Endothelial cell of umbilical vein (primary cell): ENCODE measurements at regions not wholly inside any gene's neighbourhood (a gene's known extent, or its start where the extent isn't known, plus 50 kb on each side); places are given as distances from the start of the nearest gene placed in this dataset.

Experiments
- BruUV-seq: library from RNA; stranded (reverse); fragments of 400-500 nt; replicated peaks from 2 replicates; lab custom pipeline; 2021; lab: Mats Ljungman, UMichigan
- CTCF ChIA-PET: fragments of 300-600, 350-600 bp; sonication (Branson Sonifier 250); formaldehyde crosslinking; loops from one replicate; lab custom pipeline; 2021; ENCODE audit warnings: antibody characterized with exemption, inconsistent platforms; lab: Charles Lee
- POLR2A ChIA-PET: fragments of 300-600, 350-600 bp; sonication (Branson Sonifier 250); formaldehyde crosslinking; loops from one replicate; lab custom pipeline; 2021; ENCODE audit warnings: antibody characterized with exemption, inconsistent platforms; lab: Charles Lee
- DNase-seq: peaks from one replicate; pipeline ENCODE4 v3.0.0-alpha.2; 2011; ENCODE audit warnings: low read depth, low spot score
- FAIRE-seq: peaks from 2 replicates; lab custom pipeline; 2011; peaks lifted over from hg19 to GRCh38; lab: Jason Lieb, UNC
- H2AFZ ChIP-seq: 2 replicates; pipeline ENCODE4 v1.6.0; 2012; ENCODE audit warnings: low read depth, low read length, control low read depth, inconsistent platforms
- H3K27ac ChIP-seq: 2 replicates; pipeline ENCODE4 v1.5.1; 2011; ENCODE audit warnings: low read depth, mild to moderate bottlenecking, control low read depth, low read length, moderate library complexity; ENCODE audit not compliant: insufficient read depth
- H3K27me3 ChIP-seq, 2 experiments: 2 replicates each; pipeline versions ENCODE4 v1.6.0 to v1.6.1; 2011; ENCODE audit warnings: low read length in 2 of 2, mixed read lengths in 1 of 2; ENCODE audit not compliant: control insufficient read depth in 2 of 2, insufficient read depth in 2 of 2
- H3K36me3 ChIP-seq, 2 experiments: 2 replicates in 1 of 2; 3 replicates in 1 of 2; pipeline ENCODE4 v1.5.1; 2011; ENCODE audit warnings: low read length in 2 of 2, mild to moderate bottlenecking in 1 of 2, moderate library complexity in 1 of 2; ENCODE audit not compliant: control insufficient read depth in 2 of 2, insufficient read depth in 2 of 2; ENCODE audit errors: extremely low read depth in 1 of 2
- H3K4me1 ChIP-seq: 3 replicates; pipeline ENCODE4 v1.5.1; 2011; ENCODE audit warnings: mild to moderate bottlenecking, low read length; ENCODE audit not compliant: control insufficient read depth, insufficient read depth; ENCODE audit errors: extremely low read depth
- H3K4me2 ChIP-seq: 2 replicates; pipeline ENCODE4 v1.6.1; 2011; ENCODE audit warnings: low read length, control low read depth, mixed read lengths; ENCODE audit not compliant: insufficient read depth
- H3K4me3 ChIP-seq, 3 experiments: fragments of 200-600 bp in 1 of 3; sonication (generic), shearing (Covaris generic) in 1 of 3; replicated peaks in 1 of 3; 2 replicates each; pipeline ENCODE4 v1.5.1; 2011 to 2016; ENCODE audit warnings: control low read depth in 3 of 3, low read length in 3 of 3, mild to moderate bottlenecking in 2 of 3, inconsistent platforms in 1 of 3, low read depth in 1 of 3, moderate library complexity in 1 of 3; ENCODE audit not compliant: insufficient read depth in 1 of 3
- H3K79me2 ChIP-seq: 2 replicates; pipeline ENCODE4 v1.6.0; 2012; ENCODE audit warnings: low read length, inconsistent platforms; ENCODE audit not compliant: control insufficient read depth, insufficient read depth
- H3K9ac ChIP-seq: replicated peaks from 2 replicates; pipeline ENCODE3; 2011; ENCODE audit warnings: low read length, control low read depth; ENCODE audit not compliant: insufficient read depth; ENCODE audit errors: extremely low read depth
- H3K9me1 ChIP-seq: replicated peaks from 3 replicates; pipeline ENCODE4 v1.6.0; 2011; ENCODE audit warnings: mild to moderate bottlenecking, low read length; ENCODE audit not compliant: control insufficient read depth, insufficient read depth; ENCODE audit errors: extremely low read depth
- H3K9me3 ChIP-seq: replicated peaks from 2 replicates; pipeline ENCODE4 v1.5.1; 2012; ENCODE audit warnings: low read length, inconsistent platforms; ENCODE audit not compliant: control insufficient read depth, insufficient read depth
- H4K20me1 ChIP-seq: replicated peaks from 2 replicates; pipeline ENCODE3; 2011; ENCODE audit warnings: mild to moderate bottlenecking, low read length; ENCODE audit not compliant: control insufficient read depth, insufficient read depth; ENCODE audit errors: extremely low read depth
- EZH2 ChIP-seq: IDR thresholded peaks from 2 replicates; pipeline ENCODE4 v1.6.1; 2012; ENCODE audit warnings: borderline replicate concordance, low read depth, mild to moderate bottlenecking, moderate library complexity, low read length, inconsistent platforms; ENCODE audit not compliant: severe bottlenecking
- FOS ChIP-seq: IDR thresholded peaks from 2 replicates; pipeline ENCODE4 v1.6.1; 2011; ENCODE audit warnings: mild to moderate bottlenecking, low read length, moderate library complexity, borderline replicate concordance; ENCODE audit not compliant: insufficient read depth
- GATA2 ChIP-seq: IDR thresholded peaks from 2 replicates; pipeline ENCODE4 v1.7.0; 2011; ENCODE audit warnings: low read depth, mild to moderate bottlenecking, moderate library complexity, mixed read lengths, low read length; ENCODE audit not compliant: insufficient read length, insufficient read depth
- JUN ChIP-seq: IDR thresholded peaks from 2 replicates; pipeline ENCODE4 v1.6.1; 2011; ENCODE audit warnings: borderline replicate concordance, low read depth; ENCODE audit not compliant: insufficient read length, insufficient read depth
- MAX ChIP-seq: IDR thresholded peaks from 2 replicates; pipeline ENCODE4 v1.6.1; 2011; ENCODE audit not compliant: insufficient read depth, insufficient read length
- MYC ChIP-seq: IDR thresholded peaks from one replicate; pipeline ENCODE4 v1.6.1; 2011; ENCODE audit warnings: mild to moderate bottlenecking, low read depth, low read length
- POLR2A ChIP-seq: IDR thresholded peaks from 2 replicates; pipeline ENCODE4 v1.6.1; 2012; ENCODE audit warnings: low read depth, mild to moderate bottlenecking, control low read depth, low read length
- POLR2AphosphoS5 ChIP-seq: IDR thresholded peaks from 2 replicates; pipeline ENCODE4 v1.6.1; 2012; ENCODE audit warnings: low read depth, mild to moderate bottlenecking, control low read depth, low read length, moderate library complexity; ENCODE audit not compliant: insufficient read depth
- dilution Hi-C: fragments of 300-500 bp; cut with MboI; formaldehyde crosslinking; loops from one replicate; pipeline ENCODE4 v1.15.0; 2019; ENCODE audit warnings: low sequenced_read_pairs; ENCODE audit not compliant: extremely low pct_ligation_motif_present
- intact Hi-C: fragments of 100-400 bp; cut with micrococcal nuclease; formaldehyde crosslinking; loops from one replicate; pipeline ENCODE4 v1.10.0; 2022
- TF ChIP-seq, protein P1 (sequence below), 2 donors: IDR thresholded peaks; 1 replicate in 1 of 2; 2 replicates in 1 of 2; pipeline ENCODE4 v1.5.1; 2011; ENCODE audit warnings: low read length in 2 of 2, mild to moderate bottlenecking in 2 of 2, moderate library complexity in 2 of 2, control low read depth in 1 of 2, inconsistent platforms in 1 of 2, low read depth in 1 of 2; ENCODE audit not compliant: insufficient read depth in 1 of 2; ENCODE audit errors: extremely low read depth in 1 of 2

GRCh38 chr20:48257833-48258232 lies 472.6 kb upstream of the SULF2 start:
- intact Hi-C loops = no loop called here
- ChIA-PET CTCF (no interaction called here), POLR2A (no interaction called here)
- DNase-seq (no peak), FAIRE-seq (no peak)
- Histone ChIP-seq H3K27me3 (peaks cover 5 to 11% of the 10 kb centered on the region in 2 experiments), H3K4me2 (no peak overlapping the region), H3K9ac (no peak overlapping the region), H3K4me3 (no peak overlapping the region), H3K4me1 (no peaks in the 10 kb centered on the region), H3K9me3 (no peaks in the 10 kb centered on the region), H3K9me1 (no peaks in the 10 kb centered on the region), H4K20me1 (no peaks in the 10 kb centered on the region), H3K79me2 (no peaks in the 10 kb centered on the region), H2AFZ (no peak overlapping the region), H3K27ac (no peak overlapping the region), H3K36me3 (no peaks in the 10 kb centered on the region)
- BruUV-seq = no TSS peak
- dilution Hi-C loops = no loop called here
- TF ChIP-seq POLR2A = no peak
- no peak for TF ChIP-seq FOS
- no peak for TF ChIP-seq GATA2
- TF ChIP-seq EZH2 = no peak
- TF ChIP-seq POLR2AphosphoS5 = no peak
- no peak for TF ChIP-seq MAX
- TF ChIP-seq, protein P1, sequence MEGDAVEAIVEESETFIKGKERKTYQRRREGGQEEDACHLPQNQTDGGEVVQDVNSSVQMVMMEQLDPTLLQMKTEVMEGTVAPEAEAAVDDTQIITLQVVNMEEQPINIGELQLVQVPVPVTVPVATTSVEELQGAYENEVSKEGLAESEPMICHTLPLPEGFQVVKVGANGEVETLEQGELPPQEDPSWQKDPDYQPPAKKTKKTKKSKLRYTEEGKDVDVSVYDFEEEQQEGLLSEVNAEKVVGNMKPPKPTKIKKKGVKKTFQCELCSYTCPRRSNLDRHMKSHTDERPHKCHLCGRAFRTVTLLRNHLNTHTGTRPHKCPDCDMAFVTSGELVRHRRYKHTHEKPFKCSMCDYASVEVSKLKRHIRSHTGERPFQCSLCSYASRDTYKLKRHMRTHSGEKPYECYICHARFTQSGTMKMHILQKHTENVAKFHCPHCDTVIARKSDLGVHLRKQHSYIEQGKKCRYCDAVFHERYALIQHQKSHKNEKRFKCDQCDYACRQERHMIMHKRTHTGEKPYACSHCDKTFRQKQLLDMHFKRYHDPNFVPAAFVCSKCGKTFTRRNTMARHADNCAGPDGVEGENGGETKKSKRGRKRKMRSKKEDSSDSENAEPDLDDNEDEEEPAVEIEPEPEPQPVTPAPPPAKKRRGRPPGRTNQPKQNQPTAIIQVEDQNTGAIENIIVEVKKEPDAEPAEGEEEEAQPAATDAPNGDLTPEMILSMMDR (IDR thresholded peaks at IDR 0.05; ENCODE audit: extremely low read depth in 1 of 2, insufficient read depth in 1 of 2, low read depth in 1 of 2, low read length in 2 of 2) = no peak
- TF ChIP-seq JUN = no peak
- TF ChIP-seq MYC = no peak
